KG1 (cell line): ENCODE measurements at regions not wholly inside any gene's neighbourhood (a gene's known extent, or its start where the extent isn't known, plus 50 kb on each side); places are given as distances from the start of the nearest gene placed in this dataset.

Experiments used
- DNase-seq: peaks from one replicate; lab custom pipeline; 2025; lab: John Stamatoyannopoulos, UW

- no peak for DNase-seq
Observed at GRCh38 chr2:235170016-235170415, 218.2 kb downstream of the SH3BP4 start.

GRCh38 chr2:235170536-235171521 is 219.0 kb downstream of the SH3BP4 start:
- DNase-seq = no peak

DNA sequence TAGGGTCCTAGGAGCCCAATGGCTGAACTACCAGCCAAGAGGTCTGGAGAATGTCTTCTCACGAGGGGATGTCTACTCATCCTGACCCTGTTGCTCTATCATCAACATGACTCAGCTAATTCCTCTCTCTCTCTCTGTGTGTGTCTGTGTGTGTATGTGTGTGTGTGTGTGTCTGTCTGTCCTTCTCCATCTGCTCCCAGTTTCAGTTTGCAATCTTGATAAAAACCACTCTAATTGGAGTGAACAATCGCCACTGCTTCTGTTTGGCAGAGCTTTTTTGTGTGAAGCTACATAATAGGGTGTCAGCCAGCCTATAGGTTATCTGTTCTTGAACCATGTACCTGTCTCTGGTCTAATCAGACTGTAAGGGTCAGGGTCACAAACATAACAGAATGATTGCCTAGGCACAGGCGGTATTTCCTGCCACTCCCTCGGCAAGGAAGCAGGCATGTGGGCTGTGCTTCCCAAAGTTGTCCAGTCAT is 219.8 kb downstream of the SH3BP4 start:
- no peak for DNase-seq

DNA sequence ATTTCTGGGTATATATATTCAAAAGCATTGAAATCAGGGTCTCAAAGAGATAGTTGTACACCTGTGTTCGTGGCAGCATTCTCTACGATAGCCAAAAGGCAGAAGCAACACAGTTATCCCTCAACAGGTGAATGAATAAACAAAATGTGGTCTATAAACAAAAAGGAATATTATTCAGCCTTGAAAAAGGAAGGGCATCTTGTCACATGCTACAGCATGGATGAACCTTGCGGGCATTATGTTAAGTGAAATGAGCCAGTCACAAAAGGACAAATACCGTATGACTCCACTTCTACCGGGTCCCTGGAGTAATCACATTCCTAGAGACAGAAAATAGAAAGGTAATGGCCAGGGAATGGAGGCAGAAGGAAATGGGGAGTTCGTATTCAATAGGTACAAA is 228.8 kb downstream of the SH3BP4 start:
- DNase-seq = no peak

GRCh38 chr2:235183786-235184185 is 232.0 kb downstream of the SH3BP4 start:
- DNase-seq = no peak

- no peak for DNase-seq
Observed at GRCh38 chr2:235187806-235188205, 236.0 kb downstream of the SH3BP4 start.

- DNase-seq = no peak
Observed at GRCh38 chr2:235191486-235191885, 239.7 kb downstream of the SH3BP4 start.

- DNase-seq = no peak
Observed at GRCh38 chr2:235191978-235192377, 240.2 kb downstream of the SH3BP4 start.

DNA sequence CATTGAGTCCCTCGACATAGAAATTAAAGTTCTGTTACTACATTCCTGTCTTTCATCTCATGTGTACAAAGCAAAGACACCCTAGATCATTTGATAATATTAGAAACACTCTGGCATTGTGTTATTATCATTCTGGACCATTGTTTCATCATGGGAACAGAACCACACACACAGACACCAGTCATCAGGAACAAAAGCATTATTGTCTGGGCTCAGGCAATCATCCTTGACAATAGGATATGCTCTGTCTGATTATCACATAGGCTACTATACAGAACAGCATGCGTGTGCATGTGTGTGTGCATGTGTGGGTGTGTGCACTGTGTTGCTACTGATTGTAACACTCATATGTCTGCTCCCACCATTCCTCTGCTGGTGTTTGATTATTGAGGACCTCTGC is 242.5 kb downstream of the SH3BP4 start:
- no peak for DNase-seq

DNA sequence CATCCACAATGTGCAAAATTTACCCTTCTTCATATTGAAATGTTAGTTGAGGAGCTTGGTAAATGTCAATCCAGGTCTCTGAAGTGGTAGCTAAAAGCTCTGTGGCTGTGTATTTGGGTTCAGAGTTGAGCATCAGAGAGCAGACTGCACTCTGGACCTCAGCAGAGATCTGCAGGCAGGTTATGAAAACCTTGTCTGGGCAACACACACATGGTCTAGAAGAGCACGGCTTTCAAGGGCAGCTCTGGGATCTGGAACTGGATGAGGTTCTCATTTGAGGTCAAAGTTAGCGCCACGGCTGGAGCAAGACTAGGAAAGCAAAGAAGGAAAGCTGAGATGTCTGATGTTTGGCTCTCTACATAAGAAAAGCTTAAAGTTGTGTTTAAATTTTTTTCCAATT is 243.0 kb downstream of the SH3BP4 start:
- DNase-seq = no peak

DNA sequence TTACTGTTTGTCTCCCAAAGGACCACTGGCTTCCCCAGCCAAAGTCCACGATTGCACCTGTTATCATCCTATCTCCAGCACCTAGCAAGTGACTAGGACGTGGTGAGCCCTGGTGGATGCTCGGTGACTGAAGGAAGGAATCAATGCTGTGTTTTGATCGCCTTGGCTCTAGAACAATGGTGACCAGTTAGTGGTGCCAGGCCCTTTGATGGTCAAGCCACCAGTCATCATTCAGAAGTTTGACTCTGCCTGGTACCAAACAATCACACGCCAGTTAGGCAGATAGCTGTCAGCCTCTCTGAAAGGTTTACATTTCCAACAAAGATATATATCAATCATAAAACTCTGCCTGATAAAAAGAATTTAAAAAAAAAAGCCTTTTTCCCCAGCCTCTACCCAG is 244.1 kb downstream of the SH3BP4 start:
- DNase-seq = no peak

GRCh38 chr2:235199128-235199527 is 247.3 kb downstream of the SH3BP4 start:
- DNase-seq = no peak

GRCh38 chr2:235200216-235200615 is 248.4 kb downstream of the SH3BP4 start:
- DNase-seq = no peak

DNA sequence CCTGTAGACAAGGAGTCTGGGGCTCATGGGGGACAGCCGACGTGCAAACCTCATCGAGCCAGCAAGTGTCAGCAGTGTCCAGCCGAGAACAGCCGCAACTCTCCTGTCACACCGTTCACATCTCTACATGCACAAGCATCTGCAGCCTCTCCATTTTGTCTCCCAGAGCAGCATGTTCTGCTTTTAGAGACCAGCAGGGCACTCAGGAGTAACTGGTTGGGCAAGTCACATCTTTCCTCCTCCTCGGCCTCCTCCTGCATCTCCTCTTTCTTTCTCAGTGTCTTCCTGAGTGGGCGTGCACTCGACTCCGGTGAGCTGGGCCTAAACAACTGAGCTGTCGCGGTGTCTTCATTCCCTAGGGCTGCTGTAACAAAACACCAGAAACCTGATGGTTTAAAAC is 249.9 kb downstream of the SH3BP4 start:
- DNase-seq = no peak

DNA sequence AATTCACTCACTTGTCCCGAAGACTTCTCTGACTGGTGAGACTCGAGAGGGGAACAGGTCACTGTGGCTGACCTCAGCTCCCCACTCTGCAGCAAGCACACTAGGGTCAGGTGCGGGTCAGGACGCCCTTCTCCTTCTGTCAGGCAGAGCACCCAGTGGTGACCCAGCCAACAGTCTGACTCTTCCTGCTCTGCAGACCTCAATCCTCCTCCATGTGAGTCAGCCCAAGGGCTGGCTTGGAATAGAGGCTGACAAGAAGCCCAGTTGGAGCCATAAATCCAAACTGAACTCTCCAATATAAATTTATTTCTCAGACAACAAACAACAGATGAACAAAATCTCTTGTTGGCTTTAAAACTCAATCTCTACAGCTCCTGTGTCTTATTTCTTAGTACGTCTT is 253.1 kb downstream of the SH3BP4 start:
- DNase-seq = no peak

DNA sequence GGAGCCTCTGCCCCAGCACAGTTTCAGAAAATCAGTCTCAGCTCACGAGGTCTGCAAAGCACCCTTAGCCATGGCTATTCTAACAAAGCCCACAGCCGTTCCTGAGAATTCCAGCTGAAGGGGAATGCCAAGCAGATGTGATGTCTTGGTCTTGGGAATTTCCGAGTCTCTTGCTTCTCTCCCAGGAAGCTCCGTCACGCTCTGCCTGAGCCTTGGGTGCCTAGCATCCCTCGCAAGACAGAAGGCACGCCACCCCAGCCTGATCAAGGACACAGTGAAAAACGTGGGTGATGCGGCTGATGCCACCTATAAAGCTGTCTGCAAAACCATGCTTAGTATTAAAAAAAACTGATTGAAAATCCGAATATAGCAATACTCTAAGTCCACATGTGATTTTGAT is 254.6 kb downstream of the SH3BP4 start:
- DNase-seq = no peak

DNA sequence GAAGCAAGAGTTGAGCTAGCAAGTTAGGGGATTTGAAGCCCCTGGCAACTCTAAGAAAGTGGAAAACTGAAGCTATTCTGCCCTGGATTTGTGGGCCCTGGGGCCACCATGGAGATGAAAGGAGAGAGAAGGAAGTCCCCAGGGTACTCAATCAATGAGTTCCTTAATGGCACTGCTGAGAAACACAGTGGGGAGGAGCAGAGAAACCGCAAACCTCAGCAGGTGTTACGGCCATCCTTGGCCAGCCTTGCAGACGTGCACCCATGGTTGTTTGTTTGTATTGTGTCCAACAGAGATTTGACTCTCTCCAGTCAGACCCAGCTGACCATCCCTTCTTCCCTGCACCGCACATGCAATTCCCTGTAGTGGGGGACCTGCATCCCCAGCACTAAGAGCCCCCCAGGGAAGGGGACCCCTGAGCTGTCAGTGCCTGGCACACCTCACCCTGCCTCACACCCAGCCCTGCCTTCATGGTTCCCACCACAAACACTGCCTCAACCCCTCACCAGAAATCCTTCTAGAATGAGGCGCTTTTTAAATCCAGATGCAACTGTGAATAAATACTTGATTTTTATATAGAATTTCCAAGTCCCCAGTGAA is 255.3 kb downstream of the SH3BP4 start:
- DNase-seq = no peak

DNA sequence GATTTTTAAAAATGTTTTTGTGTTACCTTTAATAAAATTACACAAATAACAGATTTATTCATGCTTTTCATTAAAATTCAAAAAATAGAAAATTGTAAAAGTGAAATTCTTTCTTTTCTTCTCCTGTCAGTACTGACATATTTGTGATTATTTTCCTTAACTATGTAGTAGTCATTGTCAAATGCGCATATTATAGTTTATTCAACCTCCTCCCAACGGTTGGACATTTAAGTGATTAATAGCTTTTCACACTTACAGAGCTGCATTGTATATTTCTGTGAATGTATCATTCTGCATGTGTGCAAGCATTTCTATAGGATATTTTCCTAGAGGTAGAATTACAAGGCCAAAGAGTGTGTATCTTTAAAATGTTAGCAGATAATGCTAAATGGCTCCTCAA is 259.2 kb downstream of the SH3BP4 start:
- DNase-seq = no peak

GRCh38 chr2:235212501-235213158 is 260.8 kb downstream of the SH3BP4 start:
- DNase-seq = no peak

GRCh38 chr2:235215248-235215647 is 263.4 kb downstream of the SH3BP4 start:
- DNase-seq = no peak

DNA sequence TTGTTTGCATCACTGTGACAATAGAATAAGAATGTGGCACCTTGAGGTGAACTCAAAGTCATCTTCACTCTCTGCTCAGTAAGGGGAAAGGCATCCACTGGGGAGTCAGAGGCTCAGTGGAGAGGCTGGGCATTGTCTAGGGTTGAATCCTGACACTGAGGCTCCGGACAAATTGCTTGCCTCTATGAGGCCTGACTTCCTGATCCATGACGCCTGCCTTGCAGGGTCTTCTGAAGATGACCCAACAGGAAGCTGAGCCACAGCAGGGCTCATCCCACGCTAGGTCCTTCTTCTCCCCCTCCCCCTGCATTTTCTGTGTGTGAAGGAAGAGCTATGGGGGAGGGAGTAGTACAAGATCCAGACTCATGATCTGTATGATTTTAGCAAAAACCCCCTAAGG is 265.1 kb downstream of the SH3BP4 start:
- DNase-seq = no peak

GRCh38 chr2:235217846-235218245 is 266.0 kb downstream of the SH3BP4 start:
- no peak for DNase-seq

DNA sequence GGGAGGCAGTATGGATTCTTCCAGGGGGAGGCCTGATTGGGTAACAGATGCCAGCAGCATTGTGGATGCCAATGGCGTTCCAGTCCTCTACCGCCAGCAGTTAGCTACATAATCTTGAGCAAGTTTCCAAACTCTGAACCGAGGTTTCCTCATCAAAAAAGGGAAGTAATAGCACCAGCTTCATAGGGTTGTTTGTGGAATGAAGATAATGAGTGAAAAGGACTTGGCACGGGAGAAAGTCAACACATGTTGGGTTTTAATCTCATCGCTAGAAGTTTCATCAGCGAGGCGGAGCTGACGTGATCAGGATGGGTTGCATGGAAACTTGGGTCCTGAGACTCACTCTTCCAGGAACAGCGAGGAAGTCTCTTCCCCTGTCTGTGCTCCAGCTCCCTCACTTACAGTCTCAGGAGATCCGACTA is 266.7 kb downstream of the SH3BP4 start:
- no peak for DNase-seq
